Cardiac fibroblast (primary cell): ENCODE measurements at regions not wholly inside any gene's neighbourhood (a gene's known extent, or its start where the extent isn't known, plus 50 kb on each side); places are given as distances from the start of the nearest gene placed in this dataset.

ENCODE experiments used
- DNase-seq, 2 donors: peaks; one replicate each; pipeline versions ENCODE4 v3.0.0 to v3.0.0-alpha.2; 2010; ENCODE audit warnings: low read depth in 2 of 2
- H3K4me3 ChIP-seq, 2 donors: replicated peaks in 1 of 2; 1 replicate in 1 of 2; 2 replicates in 1 of 2; pipeline ENCODE4 v1.5.1; 2011; ENCODE audit warnings: low read depth in 2 of 2, low read length in 2 of 2, mild to moderate bottlenecking in 2 of 2, moderate library complexity in 1 of 2
- TF ChIP-seq, protein P1 (sequence below): IDR thresholded peaks from one replicate; pipeline ENCODE4 v1.5.1; 2011; ENCODE audit warnings: low read depth, mild to moderate bottlenecking, low read length, inconsistent platforms

DNA sequence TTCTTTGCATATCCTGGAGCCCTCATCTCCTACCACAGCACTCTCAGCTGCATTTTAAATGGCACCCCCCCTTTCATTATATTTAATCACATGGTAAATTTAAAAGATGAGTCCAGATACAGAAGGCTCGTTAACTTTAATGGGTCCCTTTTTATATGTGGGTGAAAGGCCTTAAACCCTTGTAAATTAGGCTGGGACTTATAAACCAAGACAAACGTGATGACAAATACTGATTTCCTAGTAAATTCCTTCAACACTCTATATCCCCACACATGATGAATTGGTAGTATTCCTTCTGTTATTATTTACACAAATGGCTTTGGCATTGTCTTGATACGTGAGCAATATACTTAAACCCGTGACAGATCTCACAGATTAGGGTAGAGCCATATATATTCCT, 210.6 kb downstream of the CAAP1 start:
- TF ChIP-seq, protein P1, sequence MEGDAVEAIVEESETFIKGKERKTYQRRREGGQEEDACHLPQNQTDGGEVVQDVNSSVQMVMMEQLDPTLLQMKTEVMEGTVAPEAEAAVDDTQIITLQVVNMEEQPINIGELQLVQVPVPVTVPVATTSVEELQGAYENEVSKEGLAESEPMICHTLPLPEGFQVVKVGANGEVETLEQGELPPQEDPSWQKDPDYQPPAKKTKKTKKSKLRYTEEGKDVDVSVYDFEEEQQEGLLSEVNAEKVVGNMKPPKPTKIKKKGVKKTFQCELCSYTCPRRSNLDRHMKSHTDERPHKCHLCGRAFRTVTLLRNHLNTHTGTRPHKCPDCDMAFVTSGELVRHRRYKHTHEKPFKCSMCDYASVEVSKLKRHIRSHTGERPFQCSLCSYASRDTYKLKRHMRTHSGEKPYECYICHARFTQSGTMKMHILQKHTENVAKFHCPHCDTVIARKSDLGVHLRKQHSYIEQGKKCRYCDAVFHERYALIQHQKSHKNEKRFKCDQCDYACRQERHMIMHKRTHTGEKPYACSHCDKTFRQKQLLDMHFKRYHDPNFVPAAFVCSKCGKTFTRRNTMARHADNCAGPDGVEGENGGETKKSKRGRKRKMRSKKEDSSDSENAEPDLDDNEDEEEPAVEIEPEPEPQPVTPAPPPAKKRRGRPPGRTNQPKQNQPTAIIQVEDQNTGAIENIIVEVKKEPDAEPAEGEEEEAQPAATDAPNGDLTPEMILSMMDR = no peak
- no peak for DNase-seq
- no peak overlapping the region for H3K4me3 ChIP-seq

DNA sequence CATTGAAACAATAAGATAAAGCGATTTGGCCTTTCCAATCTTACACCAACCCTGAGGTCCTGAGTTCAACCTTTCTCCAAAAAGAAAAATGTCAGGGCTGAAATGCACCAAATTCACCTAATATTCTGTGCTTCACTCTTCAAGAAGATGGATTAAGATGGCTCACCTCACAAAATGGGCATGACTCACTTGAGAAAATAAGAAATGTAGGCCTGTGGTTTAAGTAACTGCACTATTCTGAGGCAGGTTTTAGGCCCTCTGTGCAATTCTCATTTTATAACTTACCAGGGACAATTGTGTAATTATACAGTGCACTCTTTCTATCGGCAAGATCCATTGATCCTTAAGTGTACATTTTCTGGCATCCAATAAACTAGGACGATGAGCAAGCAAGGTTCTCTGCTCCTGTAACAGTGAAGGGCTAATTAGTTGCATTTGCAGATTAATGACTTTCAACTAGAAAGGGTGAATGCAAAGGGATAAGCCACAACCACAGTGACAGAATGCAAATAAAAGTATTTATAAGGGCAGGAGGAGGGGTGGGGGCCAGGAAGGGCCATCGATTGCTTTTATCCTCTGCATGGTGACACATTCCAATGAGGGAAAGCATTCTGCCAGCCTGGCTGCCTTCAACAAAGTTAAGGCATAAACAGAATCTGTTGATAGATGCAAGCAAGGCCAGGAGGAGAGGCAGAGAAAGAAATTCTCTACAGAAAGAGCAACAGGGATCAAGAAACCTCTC, 214.5 kb downstream of the CAAP1 start:
- DNase-seq = no peak
- no peak overlapping the region for H3K4me3 ChIP-seq
- TF ChIP-seq, protein P1 = no peak

DNA sequence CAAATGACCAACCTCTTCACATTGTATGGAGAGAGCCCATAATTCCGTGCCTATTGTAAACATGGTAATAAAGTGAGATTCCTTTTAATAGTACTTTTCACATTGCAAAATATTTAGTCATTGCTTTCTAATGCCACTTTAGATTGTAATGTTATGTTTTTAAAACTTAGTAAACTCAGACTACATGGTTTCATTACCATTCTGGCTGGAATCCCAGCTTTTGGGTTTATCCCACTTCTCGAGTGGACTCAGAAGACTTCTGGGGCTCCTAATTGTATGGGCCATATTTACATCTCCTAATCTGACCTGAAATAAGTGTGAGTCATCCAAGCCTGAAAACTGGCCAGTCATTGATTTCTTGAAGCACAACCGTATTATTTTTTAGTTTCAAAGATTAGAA, 217.6 kb downstream of the CAAP1 start:
- DNase-seq = no peak
- TF ChIP-seq, protein P1 = no peak
- no peak overlapping the region for H3K4me3 ChIP-seq

DNA sequence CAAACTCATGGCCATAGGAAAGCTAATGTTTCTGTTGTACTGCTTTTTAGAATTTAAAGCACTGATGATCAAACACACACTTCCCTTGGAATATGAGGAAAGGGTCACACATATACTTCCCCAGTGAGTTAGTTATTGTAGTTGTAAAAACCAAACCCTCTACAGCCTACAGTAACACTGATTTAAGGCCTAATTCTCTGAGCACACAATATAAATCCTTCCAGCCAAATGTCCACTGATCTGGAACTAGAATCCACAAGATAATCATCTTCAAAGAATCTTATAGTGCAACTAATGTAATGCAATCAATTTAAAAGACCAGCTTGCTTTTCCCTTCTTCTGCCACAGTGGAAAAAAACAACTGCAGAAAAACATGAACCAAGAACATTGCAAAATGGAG, 219.3 kb downstream of the CAAP1 start:
- H3K4me3 ChIP-seq = no peak overlapping the region
- no peak for DNase-seq
- TF ChIP-seq, protein P1 = no peak

DNA sequence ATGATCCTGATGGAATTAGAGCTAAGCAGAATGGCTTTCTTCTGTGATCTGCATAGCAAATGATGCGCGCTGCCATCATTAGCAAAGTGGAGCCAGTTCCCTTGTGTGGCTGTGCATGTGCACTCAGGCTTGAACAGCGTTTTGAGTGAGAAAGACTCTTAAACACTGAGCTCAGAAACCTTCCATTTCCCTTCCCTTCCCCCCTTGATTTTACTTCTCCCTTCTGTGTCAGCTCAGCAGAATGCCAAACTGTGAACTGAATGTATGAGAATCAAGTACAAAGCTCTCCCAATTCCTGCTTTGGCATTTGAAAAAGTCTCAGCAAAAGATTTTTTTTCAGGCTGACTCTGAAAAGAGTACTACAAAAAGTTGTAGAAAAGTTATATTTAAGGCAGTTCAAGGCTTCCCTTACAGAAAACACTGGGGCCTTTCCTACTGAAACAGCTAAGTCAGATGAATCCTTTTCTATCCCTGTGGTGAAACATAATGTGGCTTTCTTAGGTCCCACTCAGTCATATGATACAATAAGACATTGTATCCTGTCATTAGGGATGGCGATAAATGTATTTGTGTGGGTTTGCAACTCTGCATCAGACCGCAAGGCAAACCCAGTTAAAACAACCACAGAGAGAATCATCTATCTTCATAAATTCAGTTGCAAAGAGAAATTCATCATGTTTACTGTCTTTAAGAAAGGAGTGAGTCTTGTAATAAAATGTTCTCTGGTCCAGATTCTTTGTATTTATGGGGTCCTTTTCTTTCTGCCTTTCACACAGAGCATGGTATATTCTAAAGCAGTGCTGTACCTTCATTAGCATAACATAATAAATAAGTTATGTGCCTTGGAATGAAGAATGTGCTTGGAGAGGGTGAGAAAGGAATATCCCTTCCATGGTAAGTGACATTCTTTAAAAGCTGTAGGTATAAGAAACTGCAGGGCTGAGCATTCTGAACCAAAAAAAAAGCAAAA, 222.6 kb downstream of the CAAP1 start:
- no peak for DNase-seq

DNA sequence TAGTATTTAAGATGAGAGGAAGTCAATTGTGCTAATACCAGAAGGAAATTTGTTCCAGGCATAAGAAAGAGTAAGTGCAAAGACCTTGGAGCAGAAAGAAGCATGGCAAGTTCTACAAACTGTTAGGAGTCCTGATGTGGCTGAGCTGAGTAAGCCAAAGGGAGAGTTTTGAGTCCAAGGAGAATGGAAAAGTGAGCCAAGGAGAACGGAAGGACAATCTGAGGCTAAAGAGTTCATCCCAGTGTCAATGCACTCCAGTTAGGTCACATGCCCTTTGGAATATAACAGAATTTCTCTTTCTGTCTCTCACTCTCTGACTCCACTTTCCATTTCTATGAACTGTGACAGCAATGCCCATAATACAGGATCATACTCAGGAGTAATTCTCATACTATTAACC, 224.7 kb downstream of the CAAP1 start:
- DNase-seq = no peak
- no peak overlapping the region for H3K4me3 ChIP-seq
- TF ChIP-seq, protein P1 = no peak

More for the DNA sequence above, 222.6 kb downstream of the CAAP1 start:
- TF ChIP-seq, protein P1 = no peak
- H3K4me3 ChIP-seq = no peak overlapping the region
